HEK293 (cell line): ENCODE measurements at regions not wholly inside any gene's neighbourhood (a gene's known extent, or its start where the extent isn't known, plus 50 kb on each side); places are given as distances from the start of the nearest gene placed in this dataset.

Experiments used
- ATF2 ChIP-seq: fragments of 450-650 bp; formaldehyde crosslinking; IDR thresholded peaks from 2 replicates; pipeline ENCODE4 v1.5.1; 2016; ENCODE audit warnings: missing biosample characterization, missing genetic modification characterization, low read depth
- CTCF ChIP-seq: fragments of 450-650 bp; formaldehyde crosslinking; IDR thresholded peaks from 2 replicates; pipeline ENCODE4 v1.5.1; 2016; ENCODE audit warnings: missing biosample characterization, missing genetic modification characterization
- EGR2 ChIP-seq: fragments of 450-650 bp; formaldehyde crosslinking; IDR thresholded peaks from 2 replicates; pipeline ENCODE4 v1.5.1; 2016; ENCODE audit warnings: low read depth, missing biosample characterization, missing genetic modification characterization
- MYNN ChIP-seq: fragments of 450-650 bp; formaldehyde crosslinking; IDR thresholded peaks from 2 replicates; pipeline ENCODE4 v1.5.1; 2016; ENCODE audit warnings: missing biosample characterization, missing genetic modification characterization, borderline replicate concordance
- MZF1 ChIP-seq: fragments of 450-650 bp; formaldehyde crosslinking; IDR thresholded peaks from 2 replicates; pipeline ENCODE4 v1.5.1; 2017; ENCODE audit warnings: missing biosample characterization, missing genetic modification characterization, borderline replicate concordance
- REST ChIP-seq: fragments of 450-650 bp; formaldehyde crosslinking; IDR thresholded peaks from 2 replicates; pipeline ENCODE4 v1.5.1; 2016; ENCODE audit warnings: missing biosample characterization, missing genetic modification characterization
- SP2 ChIP-seq: fragments of 450-650 bp; formaldehyde crosslinking; IDR thresholded peaks from 2 replicates; pipeline ENCODE4 v1.5.1; 2016; ENCODE audit warnings: missing biosample characterization, missing genetic modification characterization
- ZBTB11 ChIP-seq: fragments of 450-650 bp; formaldehyde crosslinking; conservative IDR thresholded peaks from 2 replicates; pipeline ENCODE4 v1.5.1; 2016; ENCODE audit warnings: low read depth, missing biosample characterization, missing genetic modification characterization
- ZBTB44 ChIP-seq: fragments of 450-650 bp; IDR thresholded peaks from 2 replicates; pipeline ENCODE4 v1.5.1; 2018; ENCODE audit warnings: missing biosample characterization, mild to moderate bottlenecking, missing genetic modification characterization
- ZIC2 ChIP-seq: fragments of 450-650 bp; formaldehyde crosslinking; IDR thresholded peaks from 2 replicates; pipeline ENCODE4 v1.5.1; 2016; ENCODE audit warnings: missing biosample characterization, missing genetic modification characterization
- ZNF501 ChIP-seq: fragments of 450-650 bp; formaldehyde crosslinking; IDR thresholded peaks from 2 replicates; pipeline ENCODE4 v1.5.1; 2016; ENCODE audit warnings: missing biosample characterization, missing genetic modification characterization
- ZNF571 ChIP-seq: fragments of 450-650 bp; formaldehyde crosslinking; IDR thresholded peaks from 2 replicates; pipeline ENCODE4 v1.5.0; 2017; ENCODE audit warnings: missing biosample characterization, missing genetic modification characterization
- TF ChIP-seq, protein P1 (sequence below): fragments of 450-650 bp; formaldehyde crosslinking; IDR thresholded peaks from 2 replicates; pipeline ENCODE4 v1.5.1; 2016; ENCODE audit warnings: missing biosample characterization, missing genetic modification characterization

DNA sequence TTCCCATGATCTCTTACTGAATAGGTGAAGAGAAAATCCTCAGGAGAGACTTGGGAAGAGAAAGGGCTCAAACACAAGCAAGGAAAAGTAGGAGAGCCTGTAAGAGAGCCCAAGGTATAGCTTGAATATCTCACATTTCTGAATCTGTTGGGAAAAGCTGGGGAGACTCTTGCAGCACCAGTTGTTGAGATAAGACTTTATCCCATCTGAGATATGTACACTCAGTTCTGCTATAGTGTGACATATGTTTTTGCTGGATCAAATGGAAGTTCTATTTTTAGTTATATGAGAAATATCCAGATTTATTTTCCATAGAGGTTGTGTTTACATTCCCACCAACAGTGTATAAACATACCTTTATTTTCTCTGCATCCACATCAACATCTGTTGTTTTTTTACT, 246.1 kb downstream of the NDFIP2 start:
- TF ChIP-seq CTCF (tag by site-specific recombination), result no peak
- TF ChIP-seq, protein P1, sequence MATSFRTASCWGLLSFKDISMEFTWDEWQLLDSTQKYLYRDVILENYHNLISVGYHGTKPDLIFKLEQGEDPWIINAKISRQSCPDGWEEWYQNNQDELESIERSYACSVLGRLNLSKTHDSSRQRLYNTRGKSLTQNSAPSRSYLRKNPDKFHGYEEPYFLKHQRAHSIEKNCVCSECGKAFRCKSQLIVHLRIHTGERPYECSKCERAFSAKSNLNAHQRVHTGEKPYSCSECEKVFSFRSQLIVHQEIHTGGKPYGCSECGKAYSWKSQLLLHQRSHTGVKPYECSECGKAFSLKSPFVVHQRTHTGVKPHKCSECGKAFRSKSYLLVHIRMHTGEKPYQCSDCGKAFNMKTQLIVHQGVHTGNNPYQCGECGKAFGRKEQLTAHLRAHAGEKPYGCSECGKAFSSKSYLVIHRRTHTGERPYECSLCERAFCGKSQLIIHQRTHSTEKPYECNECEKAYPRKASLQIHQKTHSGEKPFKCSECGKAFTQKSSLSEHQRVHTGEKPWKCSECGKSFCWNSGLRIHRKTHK (tag by site-specific recombination), result no peak
- TF ChIP-seq MYNN (tag by site-specific recombination), result no peak
- no peak for TF ChIP-seq ZBTB11 (tag by site-specific recombination)
- TF ChIP-seq ATF2, result no peak
- no peak for TF ChIP-seq ZIC2 (tag by site-specific recombination)
- TF ChIP-seq SP2, result no peak
- TF ChIP-seq ZNF501 (tag by site-specific recombination), result no peak
- TF ChIP-seq REST (tag by site-specific recombination), result no peak
- TF ChIP-seq ZBTB44, result no peak
- no peak for TF ChIP-seq EGR2 (tag by site-specific recombination)
- TF ChIP-seq ZNF571 (tag by site-specific recombination), result no peak
- no peak for TF ChIP-seq MZF1 (tag by site-specific recombination)
